ENCODE measurements at regions not wholly inside any gene's neighbourhood (a gene's known extent, or its start where the extent isn't known, plus 50 kb on each side); places are given as distances from the start of the nearest gene placed in this dataset.

DNA sequence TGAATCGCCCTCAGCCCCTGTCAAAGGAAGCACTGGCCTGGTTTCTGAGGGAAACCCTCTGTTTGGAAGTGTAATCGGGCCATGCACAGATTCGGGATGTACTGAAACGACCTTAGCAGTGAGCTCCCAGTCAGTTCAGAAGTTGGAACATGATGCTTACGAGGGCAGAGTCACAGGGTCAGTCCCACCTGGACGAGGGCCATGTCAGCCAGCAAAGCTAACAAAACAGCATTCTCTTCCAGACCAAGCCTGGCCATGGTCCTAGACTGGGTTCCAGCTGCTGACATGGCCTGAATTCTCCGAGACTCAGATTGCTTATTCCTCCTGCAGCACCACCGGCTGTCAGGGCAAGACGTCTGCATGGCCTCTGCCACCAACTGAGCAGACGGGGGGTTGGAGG lies 192.2 kb upstream of the WSCD1 start:
- H3K27me3 ChIP-seq (ENCODE audit: insufficient read depth, poor library complexity, severe bottlenecking): no peaks in the 10 kb centered on the region
- no peak overlapping the region for H3K27ac ChIP-seq (replicated peaks)
- TF ChIP-seq GABPA (IDR thresholded peaks at IDR 0.05; ENCODE audit: low read depth) (no peak), POLR2AphosphoS5 (IDR thresholded peaks at IDR 0.05; ENCODE audit: low read depth) (no peak)
- no peak for DNase-seq (ENCODE audit: low read depth in 1 of 2, low spot score in 1 of 2)
- no peak overlapping the region for H3K4me3 ChIP-seq (replicated peaks; ENCODE audit: insufficient read depth, low read length)

DNA sequence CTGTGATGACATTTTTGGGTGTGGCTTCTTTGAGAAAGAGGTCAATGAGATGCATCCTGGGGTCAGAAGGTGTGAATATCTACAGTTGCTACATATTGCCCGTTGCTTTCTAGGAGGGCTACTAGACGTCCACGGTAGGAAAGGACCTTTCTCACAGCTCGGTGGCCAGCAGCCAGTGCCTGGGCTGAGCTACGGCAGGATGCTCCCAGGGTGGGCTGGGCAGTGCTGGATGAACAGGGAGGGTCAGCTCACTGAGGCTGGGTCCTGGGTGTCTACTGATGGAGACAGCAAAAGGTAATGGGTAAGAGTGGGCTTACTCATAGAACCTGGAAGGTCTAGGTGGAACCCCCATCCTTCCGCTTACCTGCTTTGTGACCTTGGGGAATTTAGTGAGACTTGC lies 188.3 kb upstream of the WSCD1 start:
- TF ChIP-seq, protein P1, sequence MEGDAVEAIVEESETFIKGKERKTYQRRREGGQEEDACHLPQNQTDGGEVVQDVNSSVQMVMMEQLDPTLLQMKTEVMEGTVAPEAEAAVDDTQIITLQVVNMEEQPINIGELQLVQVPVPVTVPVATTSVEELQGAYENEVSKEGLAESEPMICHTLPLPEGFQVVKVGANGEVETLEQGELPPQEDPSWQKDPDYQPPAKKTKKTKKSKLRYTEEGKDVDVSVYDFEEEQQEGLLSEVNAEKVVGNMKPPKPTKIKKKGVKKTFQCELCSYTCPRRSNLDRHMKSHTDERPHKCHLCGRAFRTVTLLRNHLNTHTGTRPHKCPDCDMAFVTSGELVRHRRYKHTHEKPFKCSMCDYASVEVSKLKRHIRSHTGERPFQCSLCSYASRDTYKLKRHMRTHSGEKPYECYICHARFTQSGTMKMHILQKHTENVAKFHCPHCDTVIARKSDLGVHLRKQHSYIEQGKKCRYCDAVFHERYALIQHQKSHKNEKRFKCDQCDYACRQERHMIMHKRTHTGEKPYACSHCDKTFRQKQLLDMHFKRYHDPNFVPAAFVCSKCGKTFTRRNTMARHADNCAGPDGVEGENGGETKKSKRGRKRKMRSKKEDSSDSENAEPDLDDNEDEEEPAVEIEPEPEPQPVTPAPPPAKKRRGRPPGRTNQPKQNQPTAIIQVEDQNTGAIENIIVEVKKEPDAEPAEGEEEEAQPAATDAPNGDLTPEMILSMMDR (IDR thresholded peaks at IDR 0.05; ENCODE audit: insufficient read depth, low read length): no peak
- TF ChIP-seq, protein P2, sequence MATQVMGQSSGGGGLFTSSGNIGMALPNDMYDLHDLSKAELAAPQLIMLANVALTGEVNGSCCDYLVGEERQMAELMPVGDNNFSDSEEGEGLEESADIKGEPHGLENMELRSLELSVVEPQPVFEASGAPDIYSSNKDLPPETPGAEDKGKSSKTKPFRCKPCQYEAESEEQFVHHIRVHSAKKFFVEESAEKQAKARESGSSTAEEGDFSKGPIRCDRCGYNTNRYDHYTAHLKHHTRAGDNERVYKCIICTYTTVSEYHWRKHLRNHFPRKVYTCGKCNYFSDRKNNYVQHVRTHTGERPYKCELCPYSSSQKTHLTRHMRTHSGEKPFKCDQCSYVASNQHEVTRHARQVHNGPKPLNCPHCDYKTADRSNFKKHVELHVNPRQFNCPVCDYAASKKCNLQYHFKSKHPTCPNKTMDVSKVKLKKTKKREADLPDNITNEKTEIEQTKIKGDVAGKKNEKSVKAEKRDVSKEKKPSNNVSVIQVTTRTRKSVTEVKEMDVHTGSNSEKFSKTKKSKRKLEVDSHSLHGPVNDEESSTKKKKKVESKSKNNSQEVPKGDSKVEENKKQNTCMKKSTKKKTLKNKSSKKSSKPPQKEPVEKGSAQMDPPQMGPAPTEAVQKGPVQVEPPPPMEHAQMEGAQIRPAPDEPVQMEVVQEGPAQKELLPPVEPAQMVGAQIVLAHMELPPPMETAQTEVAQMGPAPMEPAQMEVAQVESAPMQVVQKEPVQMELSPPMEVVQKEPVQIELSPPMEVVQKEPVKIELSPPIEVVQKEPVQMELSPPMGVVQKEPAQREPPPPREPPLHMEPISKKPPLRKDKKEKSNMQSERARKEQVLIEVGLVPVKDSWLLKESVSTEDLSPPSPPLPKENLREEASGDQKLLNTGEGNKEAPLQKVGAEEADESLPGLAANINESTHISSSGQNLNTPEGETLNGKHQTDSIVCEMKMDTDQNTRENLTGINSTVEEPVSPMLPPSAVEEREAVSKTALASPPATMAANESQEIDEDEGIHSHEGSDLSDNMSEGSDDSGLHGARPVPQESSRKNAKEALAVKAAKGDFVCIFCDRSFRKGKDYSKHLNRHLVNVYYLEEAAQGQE (IDR thresholded peaks at IDR 0.05; ENCODE audit: insufficient replicate concordance, low read depth): no peak
- TF ChIP-seq POLR2AphosphoS5 (IDR thresholded peaks at IDR 0.05; ENCODE audit: low read depth): no peak
- TF ChIP-seq GABPA (IDR thresholded peaks at IDR 0.05; ENCODE audit: low read depth): no peak
- TF ChIP-seq SPI1 (IDR thresholded peaks at IDR 0.05; ENCODE audit: borderline replicate concordance, low read depth): no peak
- H3K27ac ChIP-seq (replicated peaks): no peak overlapping the region
- H3K27me3 ChIP-seq (ENCODE audit: insufficient read depth, poor library complexity, severe bottlenecking): no peaks in the 10 kb centered on the region

DNA sequence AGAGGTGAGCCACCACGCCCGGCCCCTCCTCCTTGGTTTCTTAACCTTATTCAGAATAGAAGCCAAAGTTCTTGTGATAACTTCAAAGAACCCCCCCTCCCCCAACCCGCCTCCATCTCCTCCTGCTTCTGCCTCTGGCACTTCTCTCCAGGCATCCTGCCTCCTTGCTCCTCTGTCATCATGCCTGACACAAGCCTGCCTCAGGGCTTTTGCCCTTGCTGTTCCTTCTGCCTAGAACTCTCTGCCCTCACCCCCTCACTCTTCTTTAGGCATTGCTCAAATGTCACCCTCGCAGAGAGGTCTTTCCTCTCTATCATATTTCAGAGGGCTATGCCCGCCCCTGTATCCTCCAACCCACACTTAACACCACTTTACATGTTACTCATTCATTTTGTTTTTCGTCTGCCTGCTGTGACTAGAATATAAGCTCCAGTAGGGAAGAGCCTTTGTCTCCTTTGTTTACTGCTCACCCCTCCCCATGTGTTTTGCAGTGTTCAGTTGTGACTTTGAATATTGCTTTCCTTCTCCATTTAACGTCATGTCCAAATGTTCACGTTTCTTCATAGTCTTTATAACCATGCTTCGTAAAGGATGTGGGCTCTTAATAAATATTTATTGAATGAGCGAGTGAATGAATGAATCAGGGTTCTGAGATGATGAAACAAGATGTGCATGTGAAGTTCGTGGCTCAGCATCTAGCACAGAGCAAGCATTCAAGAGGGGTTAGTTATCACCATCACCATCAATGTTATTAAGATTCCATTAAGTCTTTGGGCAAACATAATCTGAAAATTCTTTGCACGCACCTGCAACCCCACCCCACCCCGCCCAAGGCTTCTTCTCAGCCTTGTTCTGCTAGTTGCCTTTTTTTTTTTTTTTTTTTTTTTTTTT lies 186.2 kb upstream of the WSCD1 start:
- Histone ChIP-seq H3K4me3 (replicated peaks; ENCODE audit: insufficient read depth, low read length) (no peak overlapping the region), H3K27ac (replicated peaks) (no peak overlapping the region), H3K27me3 (ENCODE audit: insufficient read depth, poor library complexity, severe bottlenecking) (no peaks in the 10 kb centered on the region)
- DNase-seq (ENCODE audit: low read depth in 1 of 2, low spot score in 1 of 2): no peak
- TF ChIP-seq SPI1 (IDR thresholded peaks at IDR 0.05; ENCODE audit: borderline replicate concordance, low read depth) (no peak), GABPA (IDR thresholded peaks at IDR 0.05; ENCODE audit: low read depth) (no peak), POLR2AphosphoS5 (IDR thresholded peaks at IDR 0.05; ENCODE audit: low read depth) (no peak)
- TF ChIP-seq, protein P1 (IDR thresholded peaks at IDR 0.05; ENCODE audit: insufficient read depth, low read length): no peak
- TF ChIP-seq, protein P2 (IDR thresholded peaks at IDR 0.05; ENCODE audit: insufficient replicate concordance, low read depth): no peak

More for the DNA sequence above, 188.3 kb upstream of the WSCD1 start:
- DNase-seq (ENCODE audit: low read depth in 1 of 2, low spot score in 1 of 2): no peak
- no peak overlapping the region for H3K4me3 ChIP-seq (replicated peaks; ENCODE audit: insufficient read depth, low read length)

DNA sequence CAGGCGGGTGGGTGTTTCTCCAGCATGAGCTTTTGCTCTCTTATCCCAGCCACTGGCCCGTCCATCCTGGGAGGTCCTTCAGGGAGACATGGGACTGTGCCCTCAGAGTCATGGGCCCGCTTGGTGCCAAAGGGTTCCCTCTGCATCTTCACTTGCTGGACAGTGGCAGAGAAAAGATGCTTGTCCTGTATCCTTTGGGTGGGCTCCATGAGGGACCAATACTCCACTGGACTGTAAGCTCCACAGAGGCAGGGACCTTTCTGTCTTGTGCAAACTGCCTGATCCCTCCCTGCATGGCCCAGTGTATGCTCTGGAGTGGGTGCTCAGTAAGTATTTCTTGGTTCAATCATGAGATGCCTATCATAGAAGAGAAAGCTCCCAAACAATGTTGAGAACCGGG lies 184.8 kb upstream of the WSCD1 start:
- H3K4me3 ChIP-seq (replicated peaks; ENCODE audit: insufficient read depth, low read length): no peak overlapping the region
- TF ChIP-seq, protein P2 (IDR thresholded peaks at IDR 0.05; ENCODE audit: insufficient replicate concordance, low read depth): no peak
- TF ChIP-seq, protein P1 (IDR thresholded peaks at IDR 0.05; ENCODE audit: insufficient read depth, low read length): no peak
- TF ChIP-seq GABPA (IDR thresholded peaks at IDR 0.05; ENCODE audit: low read depth) (no peak), SPI1 (IDR thresholded peaks at IDR 0.05; ENCODE audit: borderline replicate concordance, low read depth) (no peak), POLR2AphosphoS5 (IDR thresholded peaks at IDR 0.05; ENCODE audit: low read depth) (no peak)
- H3K27ac ChIP-seq (replicated peaks): no peak overlapping the region
- no peak for DNase-seq (ENCODE audit: low read depth in 1 of 2, low spot score in 1 of 2)
- H3K27me3 ChIP-seq (ENCODE audit: insufficient read depth, poor library complexity, severe bottlenecking): no peaks in the 10 kb centered on the region

All from HL-60 (cell line).